ENCODE measurements at regions not wholly inside any gene's neighbourhood (a gene's known extent, or its start where the extent isn't known, plus 50 kb on each side); places are given as distances from the start of the nearest gene placed in this dataset.

DNA sequence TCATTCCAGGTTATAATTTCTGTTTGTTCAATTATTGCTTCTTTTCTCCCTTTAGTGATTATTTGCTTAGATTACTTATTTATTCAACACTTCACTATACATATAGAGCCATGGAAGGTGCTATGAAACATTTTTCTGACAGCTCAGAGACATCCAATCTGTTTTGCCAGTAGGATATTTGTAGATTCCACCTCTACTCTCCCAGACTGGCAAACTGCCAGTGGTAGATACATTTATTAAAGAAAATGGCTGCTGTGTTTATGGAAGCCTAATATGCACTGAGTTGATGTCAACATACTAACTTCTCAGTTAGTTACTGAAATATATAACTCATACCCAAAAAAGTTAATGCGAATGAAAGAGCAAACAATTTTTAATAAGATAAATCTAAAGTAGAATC is 348.6 kb downstream of the TRAM1L1 start:
- TF ChIP-seq FOXP2 (optimal IDR thresholded peaks at IDR 0.05; ENCODE audit: borderline replicate concordance, extremely low read depth, extremely low read length, insufficient read depth) (no peak), TAF1 (IDR thresholded peaks at IDR 0.05; ENCODE audit: borderline replicate concordance, insufficient read depth, low read length) (no peak), SIN3A (IDR thresholded peaks at IDR 0.05; ENCODE audit: borderline replicate concordance, insufficient read depth, low read length) (no peak), POLR2AphosphoS5 (IDR thresholded peaks at IDR 0.05; ENCODE audit: low read depth, low read length) (no peak)
- TF ChIP-seq, protein P1, sequence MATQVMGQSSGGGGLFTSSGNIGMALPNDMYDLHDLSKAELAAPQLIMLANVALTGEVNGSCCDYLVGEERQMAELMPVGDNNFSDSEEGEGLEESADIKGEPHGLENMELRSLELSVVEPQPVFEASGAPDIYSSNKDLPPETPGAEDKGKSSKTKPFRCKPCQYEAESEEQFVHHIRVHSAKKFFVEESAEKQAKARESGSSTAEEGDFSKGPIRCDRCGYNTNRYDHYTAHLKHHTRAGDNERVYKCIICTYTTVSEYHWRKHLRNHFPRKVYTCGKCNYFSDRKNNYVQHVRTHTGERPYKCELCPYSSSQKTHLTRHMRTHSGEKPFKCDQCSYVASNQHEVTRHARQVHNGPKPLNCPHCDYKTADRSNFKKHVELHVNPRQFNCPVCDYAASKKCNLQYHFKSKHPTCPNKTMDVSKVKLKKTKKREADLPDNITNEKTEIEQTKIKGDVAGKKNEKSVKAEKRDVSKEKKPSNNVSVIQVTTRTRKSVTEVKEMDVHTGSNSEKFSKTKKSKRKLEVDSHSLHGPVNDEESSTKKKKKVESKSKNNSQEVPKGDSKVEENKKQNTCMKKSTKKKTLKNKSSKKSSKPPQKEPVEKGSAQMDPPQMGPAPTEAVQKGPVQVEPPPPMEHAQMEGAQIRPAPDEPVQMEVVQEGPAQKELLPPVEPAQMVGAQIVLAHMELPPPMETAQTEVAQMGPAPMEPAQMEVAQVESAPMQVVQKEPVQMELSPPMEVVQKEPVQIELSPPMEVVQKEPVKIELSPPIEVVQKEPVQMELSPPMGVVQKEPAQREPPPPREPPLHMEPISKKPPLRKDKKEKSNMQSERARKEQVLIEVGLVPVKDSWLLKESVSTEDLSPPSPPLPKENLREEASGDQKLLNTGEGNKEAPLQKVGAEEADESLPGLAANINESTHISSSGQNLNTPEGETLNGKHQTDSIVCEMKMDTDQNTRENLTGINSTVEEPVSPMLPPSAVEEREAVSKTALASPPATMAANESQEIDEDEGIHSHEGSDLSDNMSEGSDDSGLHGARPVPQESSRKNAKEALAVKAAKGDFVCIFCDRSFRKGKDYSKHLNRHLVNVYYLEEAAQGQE (IDR thresholded peaks at IDR 0.05; ENCODE audit: insufficient read depth in 1 of 2, low read depth in 2 of 2, low read length in 2 of 2), result no peak

DNA sequence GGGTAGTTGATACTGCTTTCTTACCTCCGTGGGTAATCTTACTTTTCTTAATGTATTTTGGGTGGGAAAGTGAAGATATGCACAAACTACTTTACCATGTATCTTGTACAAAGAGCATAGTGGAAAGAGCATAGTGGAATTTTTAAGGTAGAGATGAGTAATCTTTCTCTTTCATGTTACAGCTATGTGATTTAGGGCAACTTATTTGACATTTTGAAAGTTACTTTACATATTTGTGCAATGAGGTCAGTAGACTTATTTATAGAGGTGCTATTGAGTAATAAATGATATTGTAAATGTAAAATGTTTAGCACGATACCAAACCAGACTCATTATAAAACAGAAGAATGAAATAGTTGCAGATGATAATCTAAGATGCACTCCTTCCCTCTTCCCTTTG is 351.2 kb downstream of the TRAM1L1 start:
- TF ChIP-seq, protein P1 (IDR thresholded peaks at IDR 0.05; ENCODE audit: insufficient read depth in 1 of 2, low read depth in 2 of 2, low read length in 2 of 2), result no peak
- TF ChIP-seq SIN3A (IDR thresholded peaks at IDR 0.05; ENCODE audit: borderline replicate concordance, insufficient read depth, low read length) (no peak), FOXP2 (optimal IDR thresholded peaks at IDR 0.05; ENCODE audit: borderline replicate concordance, extremely low read depth, extremely low read length, insufficient read depth) (no peak), TAF1 (IDR thresholded peaks at IDR 0.05; ENCODE audit: borderline replicate concordance, insufficient read depth, low read length) (no peak), POLR2AphosphoS5 (IDR thresholded peaks at IDR 0.05; ENCODE audit: low read depth, low read length) (no peak)

DNA sequence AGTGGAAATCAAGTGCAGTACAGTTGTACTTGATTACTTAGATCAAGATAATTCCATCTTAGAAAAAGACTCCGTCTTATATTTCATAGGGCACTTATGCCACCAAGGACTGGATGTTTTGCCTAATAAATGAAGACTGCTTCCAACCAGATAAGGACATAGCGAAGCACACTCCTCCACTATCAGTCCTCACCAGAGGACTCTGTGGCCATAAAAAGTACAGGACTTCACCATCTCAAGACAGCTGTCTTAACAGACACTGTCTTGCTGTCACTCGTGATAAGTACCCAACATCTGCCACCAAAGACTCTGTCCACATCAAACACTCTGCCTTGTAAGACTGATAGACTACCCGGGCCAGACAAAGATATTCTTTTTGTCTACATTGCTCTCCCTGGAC is 352.0 kb downstream of the TRAM1L1 start:
- TF ChIP-seq SIN3A (IDR thresholded peaks at IDR 0.05; ENCODE audit: borderline replicate concordance, insufficient read depth, low read length) (no peak), TAF1 (IDR thresholded peaks at IDR 0.05; ENCODE audit: borderline replicate concordance, insufficient read depth, low read length) (no peak), FOXP2 (optimal IDR thresholded peaks at IDR 0.05; ENCODE audit: borderline replicate concordance, extremely low read depth, extremely low read length, insufficient read depth) (no peak), POLR2AphosphoS5 (IDR thresholded peaks at IDR 0.05; ENCODE audit: low read depth, low read length) (no peak)
- TF ChIP-seq, protein P1 (IDR thresholded peaks at IDR 0.05; ENCODE audit: insufficient read depth in 1 of 2, low read depth in 2 of 2, low read length in 2 of 2), result no peak

DNA sequence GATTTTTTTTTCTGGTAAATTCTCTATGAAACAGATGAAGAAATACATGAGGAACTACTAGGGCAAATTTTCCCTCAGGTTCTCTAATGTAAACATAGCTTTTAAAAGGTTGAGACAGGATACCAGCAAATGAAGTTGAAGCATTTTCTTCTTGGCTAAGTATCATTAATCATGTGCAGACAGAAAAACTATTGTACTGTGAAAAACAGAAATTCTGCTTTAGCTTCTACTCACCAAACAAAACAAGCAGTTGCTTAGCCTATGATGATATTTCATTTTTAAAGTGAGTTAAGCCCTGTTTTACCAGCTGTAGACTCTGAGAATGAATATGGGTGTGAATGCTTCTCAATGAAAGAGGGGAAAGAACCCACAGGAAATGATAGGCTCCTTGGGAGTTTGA is 358.9 kb downstream of the TRAM1L1 start:
- no peak for TF ChIP-seq FOXP2 (optimal IDR thresholded peaks at IDR 0.05; ENCODE audit: borderline replicate concordance, extremely low read depth, extremely low read length, insufficient read depth)
- no peak for TF ChIP-seq TAF1 (IDR thresholded peaks at IDR 0.05; ENCODE audit: borderline replicate concordance, insufficient read depth, low read length)
- TF ChIP-seq SIN3A (IDR thresholded peaks at IDR 0.05; ENCODE audit: borderline replicate concordance, insufficient read depth, low read length), result no peak
- TF ChIP-seq, protein P1 (IDR thresholded peaks at IDR 0.05; ENCODE audit: insufficient read depth in 1 of 2, low read depth in 2 of 2, low read length in 2 of 2), result no peak
- no peak for TF ChIP-seq POLR2AphosphoS5 (IDR thresholded peaks at IDR 0.05; ENCODE audit: low read depth, low read length)

DNA sequence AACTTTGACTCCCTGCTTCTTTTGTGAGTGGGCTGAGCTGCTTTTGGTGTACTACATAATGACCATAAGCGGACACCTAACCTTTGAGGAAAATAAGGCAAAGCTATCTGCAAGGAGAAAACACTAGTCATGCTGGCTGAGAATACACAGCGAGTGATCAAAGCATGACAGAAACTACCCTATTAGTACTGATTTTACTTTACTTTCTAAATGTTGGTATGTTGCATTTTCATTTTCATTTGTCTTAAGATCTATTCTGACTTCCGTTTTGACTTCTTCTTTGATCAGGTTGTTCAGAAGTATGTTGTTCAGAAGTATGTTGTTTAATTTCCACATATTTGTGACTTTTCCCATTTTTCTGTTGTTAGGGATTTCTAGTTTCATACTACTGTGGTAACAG is 361.1 kb downstream of the TRAM1L1 start:
- TF ChIP-seq FOXP2 (optimal IDR thresholded peaks at IDR 0.05; ENCODE audit: borderline replicate concordance, extremely low read depth, extremely low read length, insufficient read depth), result no peak
- TF ChIP-seq, protein P1 (IDR thresholded peaks at IDR 0.05; ENCODE audit: insufficient read depth in 1 of 2, low read depth in 2 of 2, low read length in 2 of 2), result no peak
- no peak for TF ChIP-seq TAF1 (IDR thresholded peaks at IDR 0.05; ENCODE audit: borderline replicate concordance, insufficient read depth, low read length)
- no peak for TF ChIP-seq POLR2AphosphoS5 (IDR thresholded peaks at IDR 0.05; ENCODE audit: low read depth, low read length)
- no peak for TF ChIP-seq SIN3A (IDR thresholded peaks at IDR 0.05; ENCODE audit: borderline replicate concordance, insufficient read depth, low read length)

All from PFSK-1 (cell line).